NK-92 (cell line): ENCODE measurements at regions not wholly inside any gene's neighbourhood (a gene's known extent, or its start where the extent isn't known, plus 50 kb on each side); places are given as distances from the start of the nearest gene placed in this dataset.

Source experiments
- DNase-seq: peaks from one replicate; lab custom pipeline; 2025; ENCODE audit not compliant: unreplicated experiment; lab: John Stamatoyannopoulos, UW

DNA sequence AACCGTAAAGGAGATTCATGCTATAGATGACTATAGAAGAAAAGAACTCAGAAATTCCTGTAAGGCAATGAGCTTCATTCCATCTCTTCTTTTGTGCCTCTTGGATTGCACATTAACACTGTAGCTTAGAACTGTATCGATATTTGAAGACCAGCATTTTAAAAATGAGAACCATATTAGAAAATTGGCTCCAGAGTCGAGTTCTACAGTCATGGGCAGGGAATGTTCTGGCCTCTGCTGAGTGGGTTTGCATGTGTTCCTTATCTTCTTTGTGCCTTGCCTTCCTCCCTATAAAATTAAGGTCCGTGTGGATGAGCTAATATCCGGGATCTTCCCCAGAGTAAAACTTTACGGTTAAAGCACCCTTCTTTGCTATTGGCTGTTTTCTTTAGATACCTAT, 77.4 kb upstream of the PLCL2 start:
- DNase-seq, result no peak

GRCh38 chr3:16808393-16809107, 76.2 kb upstream of the PLCL2 start:
- no peak for DNase-seq

DNA sequence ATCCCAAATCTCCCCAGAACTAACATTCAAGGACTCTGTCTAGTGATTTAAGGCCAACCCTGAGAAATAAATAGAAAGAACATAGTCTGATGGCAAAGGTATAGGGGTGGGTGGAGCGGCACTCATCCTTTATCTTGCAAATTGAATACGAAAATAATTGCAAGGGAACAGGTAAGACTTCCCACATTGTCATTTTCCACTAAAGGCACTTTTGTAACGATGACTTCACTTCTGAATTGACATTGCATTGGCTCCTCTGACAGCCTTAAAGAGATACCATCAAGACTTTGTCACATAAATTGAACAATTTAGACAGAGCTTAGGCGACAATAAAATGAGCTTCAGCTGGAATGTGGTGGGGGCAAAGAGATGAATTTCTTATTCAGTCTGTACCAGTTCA, 75.3 kb upstream of the PLCL2 start:
- no peak for DNase-seq

- DNase-seq, result no peak
Observed at GRCh38 chr3:16809993-16810392, 74.8 kb upstream of the PLCL2 start.

DNA sequence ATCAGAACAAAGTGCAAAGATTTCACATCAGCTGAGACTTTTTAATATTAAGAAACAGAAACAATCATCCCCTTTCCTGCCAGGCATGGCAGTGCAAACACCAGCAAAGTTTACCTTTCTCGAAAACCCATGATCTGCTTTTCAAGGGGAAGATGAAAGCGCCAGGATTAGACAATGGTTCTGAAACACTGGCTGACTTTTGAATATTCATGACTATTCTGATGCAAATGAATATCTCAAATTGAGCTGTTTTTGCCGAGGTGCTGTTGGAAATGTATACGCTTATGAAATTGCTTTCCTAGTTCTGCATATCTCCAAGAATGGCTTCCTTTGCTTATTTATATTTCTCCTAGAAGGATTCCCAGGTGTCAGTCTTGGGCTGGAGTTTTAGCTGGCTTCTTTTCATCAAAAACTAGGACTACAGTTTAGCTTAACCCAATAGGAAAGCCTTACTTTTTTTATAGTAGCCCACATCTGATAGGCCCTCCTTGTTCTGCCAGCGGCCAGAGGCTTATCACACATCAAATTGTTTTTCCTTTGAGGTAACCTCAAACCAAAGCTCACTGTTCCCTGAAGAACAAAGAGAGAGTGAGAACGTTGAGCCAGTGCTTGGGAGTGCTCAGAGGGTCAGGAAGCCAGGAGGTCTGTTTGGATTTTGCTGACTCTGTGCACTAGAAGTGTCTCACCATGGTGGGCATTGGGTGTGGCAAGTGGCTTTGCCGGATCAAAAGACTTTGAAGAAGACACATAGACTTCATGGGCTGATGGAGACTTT, 74.0 kb upstream of the PLCL2 start:
- no peak for DNase-seq

- no peak for DNase-seq
Observed at GRCh38 chr3:16811950-16812349, 72.8 kb upstream of the PLCL2 start.

DNA sequence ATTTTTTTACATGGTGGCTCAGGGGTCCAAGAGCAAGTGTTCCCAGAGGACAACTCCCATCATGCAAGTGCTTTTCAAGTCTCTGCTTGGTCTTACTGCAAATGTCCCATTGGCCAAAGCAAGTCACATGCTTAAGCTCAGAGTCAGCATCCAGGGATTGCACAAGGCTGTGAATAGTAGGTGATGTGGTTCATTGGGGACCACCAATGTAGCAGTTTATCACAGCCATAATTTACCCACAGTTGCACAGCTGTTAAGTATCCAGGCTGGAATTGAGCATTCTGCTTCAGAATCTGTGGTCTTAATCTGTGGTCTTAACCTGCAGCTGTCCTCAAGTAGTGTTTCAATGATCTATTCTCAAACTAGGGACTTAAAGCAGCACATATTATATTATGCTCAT, 71.4 kb upstream of the PLCL2 start:
- DNase-seq, result no peak

DNA sequence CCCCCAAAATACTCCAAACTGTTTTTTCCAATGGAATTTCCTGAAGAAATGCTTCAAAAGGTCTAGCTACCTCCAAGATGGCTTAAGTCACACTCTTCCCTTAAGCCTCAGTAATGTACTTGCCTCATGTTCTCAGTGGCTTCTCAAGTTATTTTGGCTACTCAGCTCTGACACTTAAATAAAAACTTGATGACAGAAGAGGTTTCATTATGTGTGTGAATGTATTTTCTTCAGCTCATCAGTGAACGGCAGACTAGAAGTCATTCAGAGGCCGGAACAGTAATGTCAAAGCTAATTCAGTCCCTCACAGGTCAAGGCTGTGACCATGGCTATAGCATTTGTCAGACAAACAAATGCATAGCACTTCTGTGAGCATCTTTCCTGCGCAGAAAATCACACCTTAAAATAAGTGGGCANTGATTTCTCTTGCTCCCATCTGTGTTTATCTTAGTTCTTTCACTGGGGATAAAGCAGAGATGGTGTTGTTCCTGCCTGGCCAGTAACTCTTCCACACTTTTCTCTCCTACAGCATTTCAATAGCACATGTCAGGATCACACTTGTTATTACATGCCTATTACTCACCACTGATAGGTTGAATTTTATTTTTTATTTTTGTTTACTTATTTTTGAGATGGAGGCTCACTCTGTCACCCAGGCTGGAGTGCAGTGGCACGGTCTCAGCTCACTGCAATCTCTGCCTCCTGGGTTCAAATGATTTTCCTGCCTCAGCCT, 68.5 kb upstream of the PLCL2 start:
- no peak for DNase-seq

DNA sequence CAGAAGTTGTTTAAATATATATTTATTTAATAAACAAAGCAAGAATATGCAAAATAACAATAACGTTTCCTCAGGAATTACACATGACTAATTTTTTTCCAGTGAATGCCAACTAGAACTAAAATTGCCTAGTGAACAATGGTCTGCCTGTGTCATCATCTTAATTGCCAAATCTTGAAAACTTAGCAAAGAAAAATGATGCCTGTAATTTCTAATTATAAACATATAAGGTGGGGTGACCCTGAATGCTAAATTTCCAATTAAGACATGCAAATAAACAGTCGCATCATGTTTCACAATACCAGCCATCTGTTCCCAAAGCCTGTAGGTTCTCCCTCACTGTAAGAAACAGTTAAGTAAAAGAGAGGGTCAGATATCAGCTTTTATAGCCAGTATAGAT, 67.6 kb upstream of the PLCL2 start:
- DNase-seq, result no peak

- DNase-seq, result no peak
Observed at GRCh38 chr3:16818194-16818593, 66.6 kb upstream of the PLCL2 start.

DNA sequence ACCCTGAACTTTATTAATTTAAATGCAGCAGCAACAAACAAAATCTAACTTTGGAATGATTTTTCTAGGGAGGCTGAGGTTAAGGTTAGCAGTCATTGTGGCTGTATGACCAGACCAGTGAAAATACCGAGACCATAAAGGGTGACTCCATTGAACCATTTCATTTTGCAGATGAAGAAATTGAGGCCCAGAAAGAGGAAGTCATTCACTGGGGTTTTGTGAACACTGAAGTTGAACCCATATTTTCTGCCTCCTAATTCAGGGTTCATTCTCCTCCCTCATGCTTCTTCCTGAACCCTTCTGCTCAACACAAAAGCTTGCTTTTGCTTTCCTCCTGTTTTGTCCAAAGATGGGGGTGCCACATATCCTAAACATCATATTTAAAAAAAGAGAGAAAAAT, 65.8 kb upstream of the PLCL2 start:
- no peak for DNase-seq

- DNase-seq, result no peak
Observed at GRCh38 chr3:16820485-16820884, 64.3 kb upstream of the PLCL2 start.

DNA sequence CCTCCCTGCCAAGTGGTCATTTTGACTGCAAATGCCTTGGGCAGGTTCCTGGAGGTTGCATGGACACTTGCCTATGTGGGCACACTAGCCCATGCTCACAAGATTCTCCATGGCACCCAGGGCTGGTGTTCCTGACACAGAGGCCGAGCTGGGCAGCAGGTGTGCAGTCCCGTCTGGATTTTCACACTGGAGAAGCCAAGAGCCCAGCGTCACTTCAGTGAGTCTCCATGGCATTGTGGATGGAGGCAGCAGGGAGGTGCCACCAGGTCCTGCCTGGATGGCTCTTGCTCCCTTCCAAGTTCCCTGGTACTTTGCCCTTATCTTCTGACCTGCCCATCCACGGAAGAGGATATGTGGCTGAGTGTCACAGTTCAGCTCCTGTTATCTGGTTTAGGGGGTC, 63.7 kb upstream of the PLCL2 start:
- DNase-seq, result no peak

- DNase-seq, result no peak
Observed at GRCh38 chr3:16824081-16824696, 60.6 kb upstream of the PLCL2 start.

DNA sequence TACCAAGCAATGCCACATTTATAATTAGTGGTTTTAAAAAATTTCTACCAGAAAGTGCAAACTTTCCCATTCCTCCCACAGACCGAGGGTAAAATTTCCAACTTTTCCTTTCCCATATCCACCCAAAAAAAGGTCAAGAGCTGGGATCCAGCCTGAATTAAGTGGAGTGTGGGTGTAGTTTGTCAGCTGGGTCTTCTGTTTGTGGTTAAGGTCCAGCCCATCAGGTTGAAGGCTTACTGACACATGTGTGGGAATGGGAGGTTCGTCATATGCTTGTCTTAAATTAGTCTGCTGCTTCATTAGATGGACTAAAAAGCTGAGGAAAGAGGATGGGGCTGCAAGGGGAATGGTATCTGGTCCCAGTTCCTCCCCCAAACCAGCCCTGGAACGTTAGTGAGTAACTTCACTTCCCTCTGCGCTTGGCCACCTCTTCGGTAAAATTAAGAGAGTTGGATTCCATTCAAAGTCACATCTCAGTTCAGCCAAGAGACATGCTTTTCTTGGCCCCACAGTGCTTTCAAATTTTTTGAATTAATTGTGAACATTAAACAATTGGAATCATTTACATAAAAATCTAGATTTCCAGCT, 59.0 kb upstream of the PLCL2 start:
- no peak for DNase-seq

- no peak for DNase-seq
Observed at GRCh38 chr3:16828815-16829214, 55.9 kb upstream of the PLCL2 start.

DNA sequence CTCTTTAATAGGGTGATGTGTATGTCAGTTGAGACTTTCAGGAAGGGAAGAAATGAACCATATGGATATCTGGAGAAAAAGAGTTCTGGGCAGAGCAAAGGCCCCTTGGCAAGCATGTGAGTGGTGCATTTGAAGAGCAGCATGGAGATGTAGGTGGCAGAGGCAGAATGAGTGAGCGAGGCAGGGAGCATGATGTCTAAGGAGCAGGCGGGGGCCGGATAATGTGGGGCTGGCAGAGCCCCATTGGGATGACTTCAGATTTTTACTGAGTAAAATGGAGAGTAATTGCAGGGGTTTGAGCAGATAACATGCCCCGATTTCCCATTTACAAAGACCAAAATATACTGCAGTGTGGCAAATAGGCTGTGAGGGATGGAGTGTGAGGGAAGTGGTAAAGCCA, 52.9 kb upstream of the PLCL2 start:
- no peak for DNase-seq

GRCh38 chr3:16834214-16834613, 50.5 kb upstream of the PLCL2 start:
- no peak for DNase-seq

DNA sequence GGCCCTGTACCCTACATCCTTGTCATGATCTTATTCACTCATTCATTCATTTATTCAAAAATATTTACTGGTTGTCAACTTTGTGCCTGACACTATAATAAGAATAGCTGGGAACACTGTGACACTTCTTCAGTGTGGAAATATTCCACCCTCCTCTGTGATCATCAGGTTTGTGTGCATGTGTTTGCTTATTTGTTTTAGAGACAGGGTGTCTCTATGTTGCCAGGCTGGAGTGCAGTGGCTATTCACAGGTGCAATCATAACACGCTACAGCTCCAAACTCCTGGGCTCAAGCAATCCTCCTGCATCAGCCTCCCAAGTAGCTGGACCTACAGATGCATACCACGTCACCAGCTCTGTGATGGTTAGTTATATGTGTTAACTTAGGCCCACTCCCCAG, 50.0 kb upstream of the PLCL2 start:
- no peak for DNase-seq
